HG02642 (cell line): ENCODE measurements at regions not wholly inside any gene's neighbourhood (a gene's known extent, or its start where the extent isn't known, plus 50 kb on each side); places are given as distances from the start of the nearest gene placed in this dataset.
"Not testable (repeated sequence)": the region's sequence is repeated elsewhere in the genome, so short reads cannot be mapped to it uniquely, and the experiment has no call there.

Experiments used
- ATAC-seq: cut with Tn5 transposase; IDR thresholded peaks from one replicate; pipeline ENCODE4 v1.9.1; 2021; ENCODE audit warnings: mild to moderate bottlenecking; ENCODE audit not compliant: unreplicated experiment, poor library complexity

GRCh38 chr10:117830787-117831212, 215.9 kb downstream of the RAB11FIP2 start:
- ATAC-seq = peak; percentile 65

- ATAC-seq = not testable (repeated sequence)
These were observed 207.9 kb downstream of the RAB11FIP2 start for GRCh38 chr10:117838500-117839498.

- ATAC-seq = not testable (repeated sequence)
These were observed 190.3 kb downstream of the RAB11FIP2 start for GRCh38 chr10:117856426-117856825.

GRCh38 chr10:117860135-117860534, 186.6 kb downstream of the RAB11FIP2 start:
- no peak for ATAC-seq

- no peak for ATAC-seq
These were observed 185.9 kb downstream of the RAB11FIP2 start for GRCh38 chr10:117860823-117861222.

- no peak for ATAC-seq
These were observed 185.4 kb downstream of the RAB11FIP2 start for GRCh38 chr10:117861329-117861728.

GRCh38 chr10:117863771-117864170, 183.0 kb downstream of the RAB11FIP2 start:
- no peak for ATAC-seq

GRCh38 chr10:117865945-117866344, 180.8 kb downstream of the RAB11FIP2 start:
- ATAC-seq = no peak

GRCh38 chr10:117868151-117868550, 178.6 kb downstream of the RAB11FIP2 start:
- no peak for ATAC-seq

GRCh38 chr10:117875793-117876192, 170.9 kb downstream of the RAB11FIP2 start:
- ATAC-seq = no peak

GRCh38 chr10:117876210-117876609, 170.5 kb downstream of the RAB11FIP2 start:
- no peak for ATAC-seq

GRCh38 chr10:117878626-117879025, 168.1 kb downstream of the RAB11FIP2 start:
- no peak for ATAC-seq

GRCh38 chr10:117884093-117884492, 162.6 kb downstream of the RAB11FIP2 start:
- no peak for ATAC-seq

- no peak for ATAC-seq
These were observed 162.1 kb downstream of the RAB11FIP2 start for GRCh38 chr10:117884592-117884991.

- ATAC-seq = no peak
These were observed 161.4 kb downstream of the RAB11FIP2 start for GRCh38 chr10:117885206-117885829.

GRCh38 chr10:117886766-117887165, 160.0 kb downstream of the RAB11FIP2 start:
- ATAC-seq = no peak

GRCh38 chr10:117889664-117890063, 157.1 kb downstream of the RAB11FIP2 start:
- ATAC-seq = no peak

- no peak for ATAC-seq
These were observed 154.0 kb downstream of the RAB11FIP2 start for GRCh38 chr10:117892681-117893220.

GRCh38 chr10:117894339-117894738, 152.4 kb downstream of the RAB11FIP2 start:
- no peak for ATAC-seq

- ATAC-seq = no peak
These were observed 150.2 kb downstream of the RAB11FIP2 start for GRCh38 chr10:117896517-117896916.

- no peak for ATAC-seq
These were observed 147.5 kb downstream of the RAB11FIP2 start for GRCh38 chr10:117899181-117899683.
